Stimulated activated CD4-positive, alpha-beta T cell treated with anti-CD3 and anti-CD28 coated beads, TNF-alpha, amount 100 ng/mL, for 24 hours (primary cell): ENCODE measurements at regions not wholly inside any gene's neighbourhood (a gene's known extent, or its start where the extent isn't known, plus 50 kb on each side); places are given as distances from the start of the nearest gene placed in this dataset.

ENCODE experiments used
- DNase-seq, 3 experiments: peaks; one replicate each; pipeline ENCODE4 v3.0.0-alpha.2; 2020; ENCODE audit warnings: low read depth in 3 of 3

GRCh38 chr18:51933903-51934302 lies 406.1 kb upstream of the DCC start:
- no peak for DNase-seq

GRCh38 chr18:51936115-51936514 lies 403.9 kb upstream of the DCC start:
- no peak for DNase-seq

DNA sequence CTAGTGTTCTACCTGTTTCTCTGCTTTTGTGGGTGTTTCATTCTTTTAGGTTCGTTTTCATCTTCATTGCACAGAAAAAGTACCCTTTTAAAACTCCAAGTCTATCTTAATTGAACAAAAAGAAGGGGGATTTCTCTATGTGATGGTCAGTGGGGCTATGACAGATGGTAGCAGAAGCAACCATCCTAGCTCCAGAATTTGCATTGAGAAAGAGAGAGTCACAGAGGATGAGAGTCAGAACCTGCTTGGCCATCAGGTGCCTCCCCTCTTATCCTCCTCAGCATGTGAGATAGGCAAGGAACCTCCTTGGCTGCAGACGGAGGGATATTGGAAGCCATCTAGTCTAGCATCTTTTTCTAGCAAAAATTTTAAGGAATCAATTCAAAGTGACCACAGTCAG lies 398.0 kb upstream of the DCC start:
- DNase-seq: no peak

DNA sequence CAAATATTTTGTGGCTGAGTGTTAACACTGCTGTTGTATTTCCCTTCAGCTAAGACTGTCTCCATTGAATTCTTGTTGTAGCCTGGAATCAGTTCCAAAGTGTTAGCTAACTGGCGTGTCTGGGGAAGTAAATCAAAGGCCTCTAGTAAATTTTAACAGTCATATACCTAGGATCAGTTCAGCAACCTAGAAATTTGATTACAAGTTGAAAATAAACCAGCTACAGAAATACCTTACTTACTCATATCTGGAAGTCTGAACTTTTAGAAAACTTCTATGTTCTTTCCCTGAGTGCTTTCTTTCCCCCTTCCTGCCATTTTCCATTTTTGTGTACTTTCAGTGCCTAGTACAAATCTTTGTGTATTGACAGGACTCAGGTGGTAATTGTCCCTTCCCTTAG lies 396.7 kb upstream of the DCC start:
- DNase-seq: no peak

DNA sequence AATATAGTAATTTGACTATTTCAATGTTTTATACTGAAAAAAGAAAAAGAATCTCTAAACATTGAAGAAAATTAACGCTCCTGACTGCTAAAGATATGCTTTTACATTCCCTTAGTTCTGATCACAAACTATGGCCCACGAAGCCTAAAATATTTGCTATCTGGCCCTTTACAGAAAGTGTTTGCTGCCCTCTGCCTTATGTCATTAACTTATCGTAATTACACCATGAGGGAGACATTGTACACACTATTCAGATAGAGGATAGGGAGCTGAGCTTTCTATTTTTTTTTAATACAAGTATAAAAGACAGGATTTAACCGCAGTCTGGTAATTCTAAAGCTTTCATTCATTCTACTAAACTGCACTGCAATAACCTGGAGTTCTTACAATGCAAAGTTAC lies 393.1 kb upstream of the DCC start:
- no peak for DNase-seq

- no peak for DNase-seq
Measured at GRCh38 chr18:51952844-51953243, 387.2 kb upstream of the DCC start.

DNA sequence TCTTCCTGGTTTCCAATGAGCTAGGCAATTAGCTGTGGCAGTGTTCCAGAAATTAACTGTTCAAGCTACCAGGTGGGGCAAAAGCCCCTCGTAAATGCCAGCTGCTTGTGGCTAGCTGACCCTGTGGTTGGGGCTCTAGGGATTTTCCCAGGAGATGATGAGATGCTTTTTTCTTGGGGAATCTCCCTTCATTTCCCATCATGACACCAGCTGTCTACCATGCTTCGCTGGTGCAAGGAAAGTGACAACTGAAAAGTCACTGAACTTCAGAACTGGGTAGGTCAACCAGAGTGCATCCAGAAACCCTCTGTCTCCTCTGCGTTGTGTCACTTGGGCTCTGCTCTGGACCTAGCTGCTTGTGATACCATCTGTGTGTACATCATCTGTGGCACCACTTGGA lies 386.5 kb upstream of the DCC start:
- DNase-seq: no peak

GRCh38 chr18:51955136-51955535 lies 384.9 kb upstream of the DCC start:
- no peak for DNase-seq

DNA sequence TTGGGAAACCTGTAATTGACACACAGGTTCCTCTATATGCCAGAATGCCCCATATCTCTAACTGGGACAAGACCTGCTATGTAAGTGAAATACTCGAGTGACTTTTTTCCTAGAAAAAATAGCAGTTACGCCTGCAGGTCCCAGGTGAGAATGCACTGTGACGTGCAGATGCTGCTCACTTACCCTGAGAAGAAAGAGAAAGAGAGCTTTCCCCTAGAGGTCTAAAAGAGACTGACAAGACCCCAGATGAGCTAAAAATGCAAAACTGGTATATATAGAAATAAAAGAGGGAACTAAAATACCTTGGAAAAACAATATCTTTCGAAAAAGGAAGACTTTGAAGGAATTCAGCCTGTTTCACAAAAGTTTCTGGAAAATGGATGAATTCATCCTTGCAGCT lies 383.0 kb upstream of the DCC start:
- DNase-seq: no peak

DNA sequence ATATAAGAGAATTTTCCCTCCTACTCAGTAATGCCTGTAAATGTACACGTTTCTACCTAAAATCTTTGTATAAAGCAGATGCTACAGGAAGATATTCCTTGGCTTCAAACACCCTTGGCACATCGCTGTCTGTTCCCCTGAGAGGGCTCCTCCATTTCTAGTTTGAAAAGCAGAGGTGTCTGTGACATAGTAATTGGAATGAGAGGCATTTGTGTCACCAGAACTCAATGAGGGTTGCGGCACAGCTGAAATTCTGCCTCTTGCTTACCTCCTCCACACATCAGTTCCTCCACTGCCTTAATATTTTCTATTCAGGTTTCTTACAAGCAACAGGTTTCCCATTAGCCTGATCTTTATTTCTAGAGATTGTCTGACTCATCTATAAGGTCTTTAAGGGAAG lies 359.9 kb upstream of the DCC start:
- DNase-seq: no peak

DNA sequence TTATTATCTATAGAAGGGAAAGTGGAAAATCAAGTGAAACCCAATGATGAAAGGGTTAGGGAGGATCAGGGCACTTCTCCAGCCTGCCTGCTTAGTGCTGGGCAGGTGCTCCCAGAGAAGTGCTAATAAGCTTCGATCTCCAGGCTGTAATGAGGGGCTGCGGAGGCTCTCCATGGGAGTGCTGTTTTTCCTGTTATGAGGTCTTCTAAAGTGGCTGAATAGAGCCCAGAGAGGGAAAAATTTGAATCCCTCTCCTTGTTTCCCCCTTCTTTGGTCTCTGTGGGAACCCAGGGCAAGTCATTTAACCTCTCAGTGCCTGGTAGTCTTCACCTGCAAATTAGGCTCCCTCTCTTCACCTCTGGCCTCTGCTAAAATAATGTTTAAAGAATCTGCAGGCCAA lies 351.7 kb upstream of the DCC start:
- no peak for DNase-seq

DNA sequence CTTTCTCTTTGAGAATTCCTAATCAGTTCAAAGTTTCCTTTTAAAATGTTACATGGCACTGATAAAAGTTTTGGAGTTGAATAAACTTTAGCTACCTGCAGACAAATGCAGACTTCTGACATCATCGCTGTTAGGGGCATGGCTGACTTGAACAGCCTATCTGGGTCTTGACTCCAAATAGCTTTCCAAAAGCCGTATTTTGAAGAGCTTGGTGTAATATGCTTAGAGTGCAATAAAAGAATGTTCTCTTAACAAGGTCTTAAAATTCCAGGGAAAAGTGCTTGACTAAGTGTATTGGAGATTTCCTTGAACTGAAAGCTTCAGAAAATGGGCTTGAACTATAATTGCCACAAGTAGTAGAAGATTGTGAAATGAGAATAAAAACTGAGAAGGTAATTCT lies 342.9 kb upstream of the DCC start:
- no peak for DNase-seq

DNA sequence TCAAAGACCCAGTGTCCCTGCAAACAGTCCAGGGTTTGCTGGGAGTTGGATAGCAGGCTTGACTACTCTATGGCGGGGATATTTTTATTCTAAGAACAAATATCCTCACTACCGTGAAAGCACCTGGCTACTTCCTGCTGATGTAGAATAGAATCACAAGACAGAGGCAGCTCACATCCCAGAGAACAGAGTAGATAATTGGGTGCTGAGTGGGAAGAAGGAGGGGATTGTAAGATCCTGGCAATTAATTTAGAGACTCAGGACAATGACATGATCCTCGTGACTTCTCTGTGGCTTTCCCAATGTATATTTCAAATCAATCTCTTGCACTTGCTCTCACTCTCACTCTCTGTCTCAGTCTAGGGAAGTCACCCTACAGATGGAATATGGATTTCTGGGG lies 341.9 kb upstream of the DCC start:
- DNase-seq: no peak

GRCh38 chr18:51998711-51999110 lies 341.3 kb upstream of the DCC start:
- DNase-seq: no peak

DNA sequence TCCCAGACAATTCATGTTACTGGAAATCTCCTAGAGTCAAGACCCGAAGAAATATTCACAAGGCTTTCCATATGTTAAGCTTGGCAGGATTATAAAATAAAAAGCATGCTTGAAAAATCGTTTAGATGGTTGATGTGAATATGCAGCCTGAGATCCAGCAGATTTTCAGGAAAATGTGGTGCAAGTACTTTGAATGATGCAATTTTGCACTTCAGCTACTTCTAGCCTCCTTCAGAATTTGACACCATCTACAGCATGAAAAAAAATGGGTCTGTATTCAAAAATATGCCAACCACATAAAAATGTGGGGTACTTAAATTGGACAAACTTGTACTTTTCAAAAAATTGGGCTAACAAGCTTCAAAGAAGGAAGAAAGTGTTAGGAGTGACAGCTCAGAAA lies 340.6 kb upstream of the DCC start:
- no peak for DNase-seq

GRCh38 chr18:52000435-52000834 lies 339.6 kb upstream of the DCC start:
- no peak for DNase-seq

- no peak for DNase-seq
Measured at GRCh38 chr18:52001106-52001505, 338.9 kb upstream of the DCC start.

DNA sequence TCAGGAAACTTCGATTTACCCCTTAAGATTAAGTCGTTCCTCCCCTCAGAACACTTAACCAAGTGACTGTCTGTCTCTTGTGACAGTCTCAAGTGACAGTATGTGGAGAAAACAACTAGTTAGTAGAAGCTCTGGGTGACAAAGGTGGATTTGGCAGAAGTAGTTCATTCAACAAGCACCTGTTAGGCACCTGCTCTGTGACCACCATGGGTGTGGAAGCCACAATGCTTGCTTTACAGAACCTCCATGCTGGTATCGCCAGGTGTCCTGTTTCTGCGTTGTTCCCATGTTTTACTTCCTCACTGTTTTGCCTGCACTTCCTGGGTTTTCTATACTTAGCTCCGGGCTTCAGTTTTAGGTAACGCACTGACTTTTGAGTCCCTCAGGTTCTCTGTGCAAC lies 337.4 kb upstream of the DCC start:
- no peak for DNase-seq

- DNase-seq: no peak
Measured at GRCh38 chr18:52007105-52007504, 332.9 kb upstream of the DCC start.

- no peak for DNase-seq
Measured at GRCh38 chr18:52008330-52008729, 331.7 kb upstream of the DCC start.

- no peak for DNase-seq
Measured at GRCh38 chr18:52008736-52009135, 331.3 kb upstream of the DCC start.

DNA sequence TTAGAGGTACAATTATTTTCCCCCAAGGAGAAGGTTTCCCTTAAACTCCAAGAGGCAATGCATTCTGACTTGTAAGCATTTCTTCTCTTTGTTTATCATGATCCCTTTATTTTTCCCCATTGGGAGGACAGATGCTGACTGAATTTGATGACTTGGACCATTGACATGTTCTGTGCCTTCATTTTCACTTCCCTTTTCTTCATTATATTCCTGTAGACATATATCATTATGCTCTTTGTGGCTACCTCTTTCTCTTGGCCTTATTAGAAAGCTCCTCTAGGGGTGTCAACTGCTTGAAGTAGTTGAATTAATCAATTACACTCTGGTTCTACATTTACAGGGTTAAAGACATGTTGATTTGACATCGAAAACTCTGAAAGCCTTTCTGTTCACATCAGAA lies 330.0 kb upstream of the DCC start:
- no peak for DNase-seq

DNA sequence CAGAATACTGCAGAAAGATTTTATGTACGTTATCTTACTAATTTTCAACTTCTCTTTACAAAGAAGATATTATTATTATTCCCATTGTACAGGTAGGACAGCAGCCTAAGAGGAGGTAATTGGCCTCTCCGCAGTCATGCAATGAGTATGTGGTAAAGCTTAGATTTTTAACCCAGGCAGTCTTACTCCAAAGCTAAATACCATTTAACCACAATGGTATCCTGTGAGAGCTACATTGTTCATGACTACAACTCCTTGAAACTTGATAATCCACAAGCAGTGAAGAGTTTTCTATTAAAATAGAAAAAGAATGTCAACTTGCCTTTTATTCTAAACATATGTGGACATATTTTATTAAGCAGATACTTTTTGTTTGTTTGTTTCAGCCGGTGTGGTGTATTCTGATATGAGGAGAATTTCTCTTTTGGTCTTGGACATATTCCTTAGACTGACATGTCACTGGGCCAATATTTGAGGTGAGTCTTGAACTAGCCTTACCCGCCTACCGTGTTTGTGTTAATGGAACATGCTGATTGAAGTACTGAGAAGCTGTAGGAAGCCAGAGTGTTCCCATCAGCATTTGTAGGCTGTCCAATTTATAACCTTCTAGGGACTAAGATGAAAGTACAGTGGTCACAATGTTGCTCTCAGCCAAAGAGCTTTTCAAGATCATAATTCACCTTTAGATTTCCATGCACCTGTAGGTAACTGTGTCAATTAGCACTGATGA lies 293.9 kb upstream of the DCC start:
- no peak for DNase-seq

- DNase-seq: no peak
Measured at GRCh38 chr18:52046842-52047241, 293.2 kb upstream of the DCC start.
